GM18517 (cell line): ENCODE measurements at regions not wholly inside any gene's neighbourhood (a gene's known extent, or its start where the extent isn't known, plus 50 kb on each side); places are given as distances from the start of the nearest gene placed in this dataset.

Source experiments
- ATAC-seq: cut with Tn5 transposase; IDR thresholded peaks from one replicate; pipeline ENCODE4 v1.9.1; 2021; ENCODE audit warnings: mild to moderate bottlenecking, moderate library complexity; ENCODE audit not compliant: unreplicated experiment

GRCh38 chr10:4316161-4316810 lies 509.7 kb upstream of the AKR1E2 start:
- ATAC-seq: no peak

- no peak for ATAC-seq
Observed at GRCh38 chr10:4315551-4315950, 510.5 kb upstream of the AKR1E2 start.

DNA sequence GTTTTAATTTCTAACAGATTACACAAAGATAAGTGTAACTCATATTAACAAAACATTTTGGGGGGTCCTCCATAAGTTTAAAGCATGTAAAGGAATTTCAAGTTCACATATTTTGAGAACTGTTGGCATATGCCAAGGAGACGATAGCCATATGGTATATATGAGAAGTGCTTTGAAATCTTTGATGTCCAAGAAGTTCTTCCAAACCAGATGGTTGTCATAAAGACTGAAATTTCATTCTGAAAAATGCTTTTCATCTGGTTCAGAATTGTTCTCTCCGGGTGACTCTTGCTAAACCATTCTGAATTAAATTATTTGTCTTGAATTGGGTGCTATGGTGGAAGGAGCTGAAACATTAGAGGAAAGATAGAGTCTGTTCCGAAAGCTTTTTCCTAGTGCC lies 513.0 kb upstream of the AKR1E2 start:
- no peak for ATAC-seq

- no peak for ATAC-seq
Observed at GRCh38 chr10:4312051-4312835, 513.8 kb upstream of the AKR1E2 start.

DNA sequence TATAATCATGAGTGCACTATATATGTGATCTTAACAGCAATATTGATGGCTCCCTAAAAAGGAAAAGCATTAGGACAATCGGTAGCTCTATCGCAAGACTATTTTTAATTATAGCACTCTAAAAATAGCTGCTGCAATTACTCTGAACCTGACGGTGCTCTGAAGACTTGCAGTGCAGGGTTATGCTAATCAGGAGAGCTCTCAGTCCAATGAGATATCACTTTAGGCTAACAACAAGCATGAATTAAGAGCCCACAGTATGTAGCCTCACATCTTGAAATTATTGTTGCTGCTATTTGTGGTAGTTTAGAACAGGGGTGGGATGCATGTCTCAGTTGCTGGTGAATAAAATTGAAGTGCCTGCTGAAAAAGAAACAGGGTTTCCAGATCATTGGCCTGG lies 515.8 kb upstream of the AKR1E2 start:
- ATAC-seq: no peak

- ATAC-seq: no peak
Observed at GRCh38 chr10:4307910-4308309, 518.1 kb upstream of the AKR1E2 start.

DNA sequence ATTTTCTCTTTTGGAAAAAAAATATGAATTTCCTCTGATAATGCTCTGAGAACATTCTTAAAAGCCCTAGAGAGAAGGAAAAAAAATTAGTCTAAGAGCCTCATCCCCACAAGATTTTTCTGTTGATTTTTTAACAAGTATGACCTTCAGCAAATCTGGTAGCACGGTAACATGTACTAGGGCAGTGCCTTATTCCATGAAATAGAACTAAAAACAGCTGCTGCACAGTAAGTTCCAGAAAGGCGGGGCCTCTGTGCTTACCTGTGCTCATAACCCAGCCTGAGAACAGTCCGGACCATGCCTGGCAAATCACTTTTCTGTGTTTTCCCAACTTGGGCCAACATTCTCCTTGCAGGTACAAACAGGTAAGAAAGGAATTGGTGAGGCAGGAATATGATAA lies 519.1 kb upstream of the AKR1E2 start:
- no peak for ATAC-seq

- ATAC-seq: no peak
Observed at GRCh38 chr10:4303045-4303444, 518.0 kb upstream of the KLF6 start.

GRCh38 chr10:4301291-4302045 lies 516.5 kb upstream of the KLF6 start:
- ATAC-seq: no peak

DNA sequence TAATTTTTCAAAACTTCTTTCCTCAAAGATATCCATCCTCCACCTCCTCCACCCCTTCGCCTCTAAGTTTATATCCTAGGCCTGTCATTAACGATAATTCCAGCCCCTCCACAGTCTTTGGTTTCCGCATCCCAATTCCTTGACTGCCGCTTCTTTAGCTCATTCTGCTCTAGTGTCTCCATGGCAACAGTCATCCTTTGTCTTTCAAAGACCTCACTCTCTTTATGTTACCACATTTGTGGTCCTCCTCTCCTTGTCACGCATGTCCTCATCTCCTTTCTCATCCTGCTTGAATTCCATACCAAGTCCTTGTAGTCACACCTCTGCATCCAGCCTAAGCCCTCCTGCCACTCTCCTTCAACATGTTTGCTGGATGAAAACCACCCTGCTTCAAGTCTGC lies 511.2 kb upstream of the KLF6 start:
- ATAC-seq: no peak

DNA sequence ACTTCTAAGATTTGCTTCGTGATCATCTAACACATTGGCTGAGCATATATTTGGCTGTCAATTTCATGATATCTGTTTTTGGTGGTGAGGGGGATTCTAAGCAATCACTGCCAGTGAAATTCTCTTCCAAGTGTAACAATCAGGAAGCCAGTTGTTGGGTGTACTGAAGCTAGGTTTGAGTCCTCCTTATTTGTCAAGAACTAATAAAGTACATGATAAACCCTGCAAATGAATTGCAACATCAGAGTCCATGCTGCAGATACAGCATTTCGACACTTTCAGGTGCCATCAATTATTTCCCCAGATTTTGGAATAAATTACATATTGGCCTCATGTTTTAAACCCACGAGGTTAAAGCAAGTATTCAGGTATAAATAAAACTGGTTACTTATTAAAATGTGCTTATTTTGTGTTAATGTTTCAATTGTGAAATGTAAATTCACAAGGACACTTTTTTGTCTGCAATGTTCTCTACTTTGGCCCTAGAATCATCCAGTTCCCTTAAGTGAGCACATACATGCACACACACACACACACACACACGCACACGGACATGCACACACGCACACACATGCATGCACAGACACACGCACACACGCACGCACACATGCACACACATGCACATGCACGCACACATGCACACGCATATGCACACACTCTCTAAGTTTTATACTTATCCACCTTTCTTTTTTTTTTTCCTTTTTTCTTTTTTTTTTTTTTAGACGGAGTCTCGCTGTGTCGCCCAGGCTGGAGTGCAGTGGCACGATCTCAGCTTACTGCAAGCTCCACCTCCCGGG lies 510.2 kb upstream of the KLF6 start:
- no peak for ATAC-seq

- no peak for ATAC-seq
Observed at GRCh38 chr10:4294271-4294670, 509.3 kb upstream of the KLF6 start.

DNA sequence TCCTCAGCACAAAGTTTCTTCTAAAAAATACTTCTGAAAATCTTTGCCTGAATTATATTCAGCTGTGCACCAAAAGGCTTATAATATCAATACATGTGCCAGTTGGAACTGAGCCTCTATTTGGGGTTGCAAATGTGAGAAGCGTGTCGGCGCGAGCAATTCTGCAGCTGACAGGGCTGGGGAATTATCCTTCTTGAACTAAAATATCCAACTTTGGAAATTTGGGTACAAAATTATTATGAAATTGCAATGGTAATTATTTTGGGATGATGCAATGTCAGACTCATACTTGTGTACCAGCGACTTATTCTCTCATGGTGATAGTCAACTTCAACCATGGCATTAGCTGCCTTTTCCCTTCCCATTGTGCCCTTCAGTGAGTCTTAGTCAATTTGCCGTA lies 507.0 kb upstream of the KLF6 start:
- no peak for ATAC-seq

DNA sequence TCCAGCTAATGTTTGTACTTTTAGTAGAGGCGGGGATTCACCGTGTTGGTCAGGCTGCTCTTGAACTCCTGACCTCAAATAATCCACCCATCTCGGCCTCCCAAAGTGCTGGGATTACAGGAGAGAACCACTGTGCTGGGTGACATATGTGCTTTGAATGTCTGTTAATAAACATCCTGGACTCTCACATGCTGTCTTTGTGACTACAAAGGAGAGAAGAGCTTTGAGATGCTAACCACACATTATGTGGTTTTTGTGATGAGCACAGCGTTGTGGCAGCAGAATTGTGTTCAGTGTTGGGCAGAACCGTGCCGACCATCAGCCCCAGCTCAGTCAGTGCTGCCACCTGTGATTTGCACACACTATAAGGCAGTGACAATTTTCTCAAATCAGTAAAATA lies 500.1 kb upstream of the KLF6 start:
- ATAC-seq: no peak

DNA sequence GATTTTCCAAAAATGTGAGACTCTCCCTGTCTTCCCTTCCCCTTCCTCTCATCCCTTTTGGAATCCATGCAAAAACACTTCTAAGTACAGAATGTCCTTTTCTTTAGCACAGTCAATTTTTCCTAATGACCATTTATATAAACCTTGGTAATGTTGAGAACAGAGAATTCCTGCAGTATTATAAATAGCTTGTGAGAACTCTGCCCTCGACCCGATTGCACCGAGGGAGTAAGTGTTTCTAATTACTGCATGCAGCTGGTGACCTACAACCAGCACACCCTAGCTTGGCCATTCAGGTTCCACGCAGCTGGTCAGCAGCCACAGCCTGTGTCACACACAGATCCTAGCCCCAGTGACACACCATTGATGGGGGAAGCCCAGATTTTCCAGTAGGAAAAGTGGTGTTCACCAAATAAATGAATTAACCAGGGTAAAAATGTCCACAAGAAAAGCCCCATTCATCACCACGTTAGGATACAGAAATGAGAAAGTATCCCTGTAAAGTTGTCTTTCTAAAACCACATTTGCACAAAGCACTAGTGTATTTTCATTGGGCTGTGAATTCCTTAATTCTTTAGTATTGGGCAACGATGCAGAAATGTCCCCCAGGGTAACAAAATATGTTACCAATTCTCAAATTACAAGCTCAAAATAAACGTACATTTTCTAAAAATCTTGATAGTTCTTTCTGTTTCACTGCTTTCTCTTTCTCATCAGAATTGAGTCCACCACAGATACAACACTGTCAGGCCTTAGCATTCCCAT lies 499.0 kb upstream of the KLF6 start:
- ATAC-seq: no peak

GRCh38 chr10:4282496-4282895 lies 497.5 kb upstream of the KLF6 start:
- no peak for ATAC-seq

- ATAC-seq: no peak
Observed at GRCh38 chr10:4281190-4281825, 496.3 kb upstream of the KLF6 start.

- no peak for ATAC-seq
Observed at GRCh38 chr10:4280461-4281189, 495.6 kb upstream of the KLF6 start.

DNA sequence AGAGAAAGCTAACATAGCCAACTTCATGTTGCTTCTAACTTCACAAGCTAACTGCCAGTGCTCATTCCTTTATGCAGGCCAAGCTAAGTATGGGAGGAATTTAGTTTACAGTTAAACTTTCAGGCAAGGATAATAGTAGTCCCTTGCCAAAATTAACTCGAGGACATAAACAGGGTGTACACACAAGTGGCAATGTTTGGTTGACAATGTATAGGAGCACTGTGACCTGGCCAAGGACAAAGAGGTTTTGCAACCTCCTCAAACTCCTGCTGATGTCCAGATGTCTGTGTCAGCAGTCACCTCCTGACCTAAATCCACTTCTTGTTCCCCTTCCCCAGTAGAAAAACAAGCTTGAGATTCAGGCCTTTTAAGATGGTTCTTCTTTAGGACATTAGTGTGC lies 494.6 kb upstream of the KLF6 start:
- no peak for ATAC-seq
